ENCODE measurements at regions not wholly inside any gene's neighbourhood (a gene's known extent, or its start where the extent isn't known, plus 50 kb on each side); places are given as distances from the start of the nearest gene placed in this dataset.

DNA sequence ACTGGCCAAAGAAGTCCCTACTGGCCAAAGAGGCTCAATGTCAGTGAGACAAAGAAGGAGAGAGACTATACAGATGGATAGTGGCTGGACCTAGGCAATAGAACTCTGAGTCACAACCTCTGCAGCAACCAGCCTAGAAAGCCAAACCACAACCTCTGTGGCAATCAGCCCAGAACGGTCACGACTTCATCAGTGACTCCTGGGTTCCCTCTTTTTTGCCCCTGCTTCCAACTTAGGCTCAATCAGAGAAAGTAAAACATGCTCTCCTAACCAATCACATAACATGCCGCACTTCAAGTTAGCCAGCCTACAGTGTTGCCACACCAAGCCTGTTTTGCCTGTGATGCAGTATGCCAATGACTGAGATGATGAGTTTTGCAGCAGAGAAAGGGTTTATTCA lies 203.4 kb downstream of the ANAPC10 start:
- Histone ChIP-seq H3K18ac (ENCODE audit: extremely low read depth, low read length) (no peak overlapping the region), H3K4me2 (ENCODE audit: insufficient read depth in 1 of 2, low read depth in 2 of 2, low read length in 2 of 2) (no peak overlapping the region), H3K23ac (ENCODE audit: insufficient read length) (no peak overlapping the region), H3K36me3 (ENCODE audit: control insufficient read depth in 2 of 4, insufficient read depth in 4 of 4, low read length in 3 of 4) (no peaks in the 10 kb centered on the region), H3K79me2 (ENCODE audit: control insufficient read depth in 1 of 2, insufficient read depth in 2 of 2, low read length in 2 of 2) (no peaks in the 10 kb centered on the region), H3K4ac (replicated peaks; ENCODE audit: insufficient read length, low read depth, low read length) (no peak overlapping the region), H3K4me1 (replicated peaks in 1 of 4; ENCODE audit: control insufficient read depth in 3 of 4, insufficient read depth in 4 of 4, low read length in 3 of 4) (no peaks in the 10 kb centered on the region), H3K9me3 (ENCODE audit: insufficient read depth in 2 of 2, low read depth in 1 of 2, low read length in 1 of 2) (no peaks in the 10 kb centered on the region), H3K4me3 (ENCODE audit: extremely low read depth in 1 of 4, insufficient read depth in 2 of 4, low read depth in 3 of 4, low read length in 4 of 4) (no peak overlapping the region), H3K56ac (replicated peaks; ENCODE audit: insufficient read length, low read depth, low read length) (no peak overlapping the region), H3K79me1 (ENCODE audit: low read depth, low read length) (no peaks in the 10 kb centered on the region), H2BK15ac (ENCODE audit: low read length) (no peak overlapping the region), H4K20me1 (replicated peaks in 1 of 2; ENCODE audit: control insufficient read depth in 1 of 2, insufficient read depth in 2 of 2, low read length in 2 of 2) (no peaks in the 10 kb centered on the region), H2BK5ac (ENCODE audit: low read depth, low read length) (no peak overlapping the region), H3K27ac (ENCODE audit: low read depth, low read length) (no peak overlapping the region), H4K8ac (ENCODE audit: extremely low read depth, insufficient read depth, low read length) (peak overlapping the region; percentile 38; the same call in 1 of the 2 replicates), H2BK12ac (ENCODE audit: low read depth, low read length) (no peak overlapping the region), H3K27me3 (replicated peaks in 1 of 4; ENCODE audit: control insufficient read depth in 3 of 4, extremely low read depth in 1 of 4, insufficient read depth in 3 of 4, low read length in 3 of 4) (no peaks in the 10 kb centered on the region), H4K5ac (ENCODE audit: insufficient read length, low read depth, low read length) (no peak overlapping the region), H2AK5ac (ENCODE audit: low read depth, low read length) (no peak overlapping the region), H2AFZ (ENCODE audit: low read length) (no peak overlapping the region), H3K9ac (replicated peaks in 1 of 4; ENCODE audit: extremely low read depth in 1 of 4, low read depth in 3 of 4, low read length in 3 of 4) (no peak overlapping the region), H4K91ac (replicated peaks; ENCODE audit: insufficient read length, low read length) (no peak overlapping the region), H3K14ac (ENCODE audit: insufficient read length) (no peak overlapping the region), H3K23me2 (ENCODE audit: low read depth, low read length) (no peaks in the 10 kb centered on the region), H2BK120ac (replicated peaks; ENCODE audit: low read depth, low read length) (no peak overlapping the region), H2BK20ac (ENCODE audit: low read length) (no peak overlapping the region)
- POLR2A ChIA-PET (ENCODE audit: partially characterized antibody), result no interaction called here
- FAIRE-seq (no peak), DNase-seq (ENCODE audit: low read depth in 1 of 2, low spot score in 2 of 2) (no peak)
- TF ChIP-seq BACH1 (IDR thresholded peaks at IDR 0.05; ENCODE audit: low read length), result no peak
- no peak for TF ChIP-seq EZH2 (IDR thresholded peaks at IDR 0.05; ENCODE audit: low read depth, low read length, severe bottlenecking)
- TF ChIP-seq YY1 (IDR thresholded peaks at IDR 0.05; ENCODE audit: low read depth, low read length), result no peak
- no peak for TF ChIP-seq CREB1 (IDR thresholded peaks at IDR 0.05)
- TF ChIP-seq MAFK (IDR thresholded peaks at IDR 0.05; ENCODE audit: low read depth, low read length), result no peak
- TF ChIP-seq CBX5 (IDR thresholded peaks at IDR 0.05; ENCODE audit: low read depth, low read length), result no peak
- TF ChIP-seq ASH2L (IDR thresholded peaks at IDR 0.05; ENCODE audit: low read length), result no peak
- TF ChIP-seq BRCA1 (IDR thresholded peaks at IDR 0.05; ENCODE audit: low read depth, low read length), result no peak
- TF ChIP-seq POU5F1 (IDR thresholded peaks at IDR 0.05; ENCODE audit: low read depth, low read length), result no peak
- no peak for TF ChIP-seq SUZ12 (IDR thresholded peaks at IDR 0.05; ENCODE audit: low read length)
- no peak for TF ChIP-seq EGR1 (IDR thresholded peaks at IDR 0.05; ENCODE audit: borderline replicate concordance, low read depth, low read length)
- TF ChIP-seq CEBPB (IDR thresholded peaks at IDR 0.05; ENCODE audit: low read depth, low read length), result no peak
- no peak for TF ChIP-seq HDAC6 (IDR thresholded peaks at IDR 0.05; ENCODE audit: low read depth, low read length)
- no peak for TF ChIP-seq SP1 (IDR thresholded peaks at IDR 0.05; ENCODE audit: low read depth, low read length)
- CTCF ChIA-PET (ENCODE audit: partially characterized antibody), result interaction anchor here (1.1 kb wide), 1 partner anchor 61 kb away, joined by 3 read pairs; no protein-coding TSS in a partner anchor
- WGBS, 2 experiments (ENCODE audit: extremely low coverage in 1 of 2, insufficient coverage in 1 of 2, insufficient read length in 1 of 2, insufficient replicate concordance in 2 of 2, low coverage in 1 of 2, low lambda C conversion rate in 2 of 2, missing lambda C conversion rate in 1 of 2), result 92% methylated on average over 3 of the region's 3 CpGs; no CpG with 5 or more reads in 1 of the 2 experiments
